ENCODE measurements at regions not wholly inside any gene's neighbourhood (a gene's known extent, or its start where the extent isn't known, plus 50 kb on each side); places are given as distances from the start of the nearest gene placed in this dataset.
"Not testable (repeated sequence)": the region's sequence is repeated elsewhere in the genome, so short reads cannot be mapped to it uniquely, and the experiment has no call there.

DNA sequence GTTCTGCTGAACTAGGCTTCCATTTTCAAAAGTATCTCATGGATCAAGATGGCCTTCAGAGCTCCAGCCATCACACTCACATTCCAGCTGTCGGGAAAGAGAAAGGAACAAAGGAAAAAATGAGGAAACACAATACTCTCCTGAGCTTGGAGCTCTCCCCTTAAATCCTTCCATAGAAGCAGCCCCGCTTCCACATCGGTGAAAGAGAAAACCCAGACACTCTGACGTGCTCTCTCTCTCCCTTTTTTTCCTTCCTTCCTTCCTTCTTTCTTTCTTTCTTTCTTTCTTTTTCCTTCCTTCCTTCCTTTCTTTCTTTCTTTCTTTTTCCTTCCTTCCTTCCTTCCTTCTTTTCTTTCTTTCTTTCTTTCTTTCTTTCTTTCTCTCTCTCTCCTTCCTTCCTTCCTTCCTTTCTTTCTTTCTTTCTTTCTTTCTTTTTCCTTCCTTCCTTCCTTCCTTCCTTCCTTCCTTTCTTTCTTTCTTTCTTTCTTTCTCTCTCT is 115.3 kb downstream of the TFAP2C start:
- TF ChIP-seq, protein P1, sequence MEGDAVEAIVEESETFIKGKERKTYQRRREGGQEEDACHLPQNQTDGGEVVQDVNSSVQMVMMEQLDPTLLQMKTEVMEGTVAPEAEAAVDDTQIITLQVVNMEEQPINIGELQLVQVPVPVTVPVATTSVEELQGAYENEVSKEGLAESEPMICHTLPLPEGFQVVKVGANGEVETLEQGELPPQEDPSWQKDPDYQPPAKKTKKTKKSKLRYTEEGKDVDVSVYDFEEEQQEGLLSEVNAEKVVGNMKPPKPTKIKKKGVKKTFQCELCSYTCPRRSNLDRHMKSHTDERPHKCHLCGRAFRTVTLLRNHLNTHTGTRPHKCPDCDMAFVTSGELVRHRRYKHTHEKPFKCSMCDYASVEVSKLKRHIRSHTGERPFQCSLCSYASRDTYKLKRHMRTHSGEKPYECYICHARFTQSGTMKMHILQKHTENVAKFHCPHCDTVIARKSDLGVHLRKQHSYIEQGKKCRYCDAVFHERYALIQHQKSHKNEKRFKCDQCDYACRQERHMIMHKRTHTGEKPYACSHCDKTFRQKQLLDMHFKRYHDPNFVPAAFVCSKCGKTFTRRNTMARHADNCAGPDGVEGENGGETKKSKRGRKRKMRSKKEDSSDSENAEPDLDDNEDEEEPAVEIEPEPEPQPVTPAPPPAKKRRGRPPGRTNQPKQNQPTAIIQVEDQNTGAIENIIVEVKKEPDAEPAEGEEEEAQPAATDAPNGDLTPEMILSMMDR (conservative IDR thresholded peaks at IDR 0.05), result not testable (repeated sequence)
- TF ChIP-seq ZFX (IDR thresholded peaks at IDR 0.05), result not testable (repeated sequence)
